OCI-LY3 (cell line): ENCODE measurements at regions not wholly inside any gene's neighbourhood (a gene's known extent, or its start where the extent isn't known, plus 50 kb on each side); places are given as distances from the start of the nearest gene placed in this dataset.

Experiments
- H2AFZ ChIP-seq: fragments of 200-600, 300-600 bp; shearing (Covaris generic); 2 replicates; pipeline ENCODE4 v1.6.0; 2014; ENCODE audit warnings: antibody characterized with exemption, low read depth, low read length
- H3K27ac ChIP-seq: fragments of 200-600, 300-600 bp; sonication (generic); 2 replicates; pipeline ENCODE4 v1.5.1; 2014; ENCODE audit warnings: mild to moderate bottlenecking, low read length, moderate library complexity, mixed read lengths
- H3K27me3 ChIP-seq: fragments of 200-600, 300-600 bp; sonication (generic); 2 replicates; pipeline ENCODE4 v1.6.1; 2014; ENCODE audit warnings: low read depth, low read length, mixed read lengths
- H3K36me3 ChIP-seq: fragments of 200-600, 300-600 bp; sonication (generic); replicated peaks from 2 replicates; pipeline ENCODE3; 2014; ENCODE audit warnings: low read depth, low read length, mixed read lengths
- H3K4me1 ChIP-seq: fragments of 300-600, 200-600 bp; sonication (generic); 2 replicates; pipeline ENCODE4 v1.6.1; 2014; ENCODE audit warnings: low read length, mixed read lengths
- H3K4me2 ChIP-seq: fragments of 200-600, 300-600 bp; sonication (generic); 2 replicates; pipeline ENCODE4 v1.6.1; 2014; ENCODE audit warnings: low read length, mixed read lengths
- H3K4me3 ChIP-seq: fragments of 300-600, 200-600 bp; sonication (generic); 2 replicates; pipeline ENCODE4 v1.5.1; 2014; ENCODE audit warnings: antibody characterized with exemption, mild to moderate bottlenecking, low read length, moderate library complexity
- H3K79me2 ChIP-seq: fragments of 300-600, 200-600 bp; shearing (Covaris generic); 2 replicates; pipeline ENCODE4 v1.6.1; 2014; ENCODE audit warnings: mild to moderate bottlenecking, low read length, mixed read lengths
- H3K9ac ChIP-seq: fragments of 300-600, 200-600 bp; shearing (Covaris generic); 2 replicates; pipeline ENCODE4 v1.6.0; 2014; ENCODE audit warnings: mild to moderate bottlenecking, low read length, moderate library complexity
- H3K9me3 ChIP-seq: fragments of 200-600, 300-600 bp; shearing (Covaris generic); 2 replicates; pipeline ENCODE4 v1.6.1; 2014; ENCODE audit warnings: low read length, mixed read lengths; ENCODE audit not compliant: insufficient read depth
- H4K20me1 ChIP-seq: fragments of 200-600, 300-600 bp; sonication (generic); 2 replicates; pipeline ENCODE4 v1.6.1; 2016; ENCODE audit warnings: low read length, mixed read lengths; ENCODE audit not compliant: insufficient read depth
- EZH2phosphoT487 ChIP-seq: fragments of 200-600 bp; shearing (Covaris generic); IDR thresholded peaks from 2 replicates; pipeline ENCODE4 v1.6.1; 2018; ENCODE audit warnings: antibody characterized with exemption, mixed run types, low read depth
- TF ChIP-seq, protein P1 (sequence below): fragments of 200-600, 300-600 bp; sonication (generic); IDR thresholded peaks from 2 replicates; pipeline ENCODE4 v1.5.1; 2014; ENCODE audit warnings: antibody characterized with exemption, low read length, low read depth

DNA sequence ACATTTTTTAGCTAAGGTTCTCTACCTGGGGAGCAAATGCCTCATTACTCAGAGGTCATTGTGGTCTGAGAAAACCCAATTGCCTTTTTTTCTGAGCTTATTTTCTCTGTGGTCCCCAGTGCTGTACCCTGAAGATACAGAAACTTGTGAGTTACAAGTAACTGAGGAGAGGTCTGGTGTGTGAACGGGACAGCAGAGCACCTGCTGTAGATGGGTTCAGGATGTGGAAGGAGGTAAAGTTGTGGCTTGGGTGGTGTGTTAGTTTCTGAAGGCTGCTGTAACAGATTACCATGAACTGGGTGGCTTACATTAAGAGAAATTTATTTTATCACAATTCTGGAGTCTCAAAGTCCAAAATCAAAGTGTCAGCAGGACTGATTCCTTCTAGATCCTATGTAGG, 449.1 kb upstream of the NRP1 start:
- Histone ChIP-seq H4K20me1 (no peaks in the 10 kb centered on the region), H3K27me3 (no peaks in the 10 kb centered on the region), H3K4me1 (no peaks in the 10 kb centered on the region)

DNA sequence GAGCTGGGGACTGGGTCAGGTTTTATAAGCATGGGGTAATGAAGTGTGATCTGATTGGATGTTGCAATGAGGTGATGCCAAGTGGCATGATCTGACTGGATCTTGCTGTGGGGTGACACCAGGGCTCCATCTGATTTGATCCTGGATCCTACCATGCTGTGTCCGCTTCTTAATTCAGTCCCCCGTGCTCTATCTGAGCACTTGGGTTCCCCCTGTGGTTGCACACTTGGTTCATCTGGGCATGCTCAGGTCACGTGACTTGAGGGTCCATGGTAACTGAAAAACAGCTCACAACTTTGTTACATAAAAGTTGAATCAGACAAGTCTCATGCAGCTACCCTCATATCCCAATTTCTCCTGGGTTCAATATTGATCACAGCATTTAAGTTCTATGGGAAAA, 448.6 kb upstream of the NRP1 start:
- TF ChIP-seq EZH2phosphoT487 = no peak
- TF ChIP-seq, protein P1, sequence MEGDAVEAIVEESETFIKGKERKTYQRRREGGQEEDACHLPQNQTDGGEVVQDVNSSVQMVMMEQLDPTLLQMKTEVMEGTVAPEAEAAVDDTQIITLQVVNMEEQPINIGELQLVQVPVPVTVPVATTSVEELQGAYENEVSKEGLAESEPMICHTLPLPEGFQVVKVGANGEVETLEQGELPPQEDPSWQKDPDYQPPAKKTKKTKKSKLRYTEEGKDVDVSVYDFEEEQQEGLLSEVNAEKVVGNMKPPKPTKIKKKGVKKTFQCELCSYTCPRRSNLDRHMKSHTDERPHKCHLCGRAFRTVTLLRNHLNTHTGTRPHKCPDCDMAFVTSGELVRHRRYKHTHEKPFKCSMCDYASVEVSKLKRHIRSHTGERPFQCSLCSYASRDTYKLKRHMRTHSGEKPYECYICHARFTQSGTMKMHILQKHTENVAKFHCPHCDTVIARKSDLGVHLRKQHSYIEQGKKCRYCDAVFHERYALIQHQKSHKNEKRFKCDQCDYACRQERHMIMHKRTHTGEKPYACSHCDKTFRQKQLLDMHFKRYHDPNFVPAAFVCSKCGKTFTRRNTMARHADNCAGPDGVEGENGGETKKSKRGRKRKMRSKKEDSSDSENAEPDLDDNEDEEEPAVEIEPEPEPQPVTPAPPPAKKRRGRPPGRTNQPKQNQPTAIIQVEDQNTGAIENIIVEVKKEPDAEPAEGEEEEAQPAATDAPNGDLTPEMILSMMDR = no peak
- Histone ChIP-seq H3K4me1 (no peaks in the 10 kb centered on the region), H3K4me3 (no peak overlapping the region), H3K36me3 (no peaks in the 10 kb centered on the region), H3K79me2 (no peaks in the 10 kb centered on the region), H3K27ac (no peak overlapping the region), H3K27me3 (no peaks in the 10 kb centered on the region), H3K4me2 (no peak overlapping the region), H3K9ac (no peak overlapping the region), H3K9me3 (no peaks in the 10 kb centered on the region), H2AFZ (no peak overlapping the region), H4K20me1 (no peaks in the 10 kb centered on the region)

More for the DNA sequence above, 449.1 kb upstream of the NRP1 start:
- no peak overlapping the region for H2AFZ ChIP-seq
- H3K27ac ChIP-seq = no peak overlapping the region
- no peak overlapping the region for H3K4me3 ChIP-seq
- no peak overlapping the region for H3K9ac ChIP-seq
- TF ChIP-seq EZH2phosphoT487 = no peak
- TF ChIP-seq, protein P1 = no peak
- no peaks in the 10 kb centered on the region for H3K36me3 ChIP-seq
- no peaks in the 10 kb centered on the region for H3K9me3 ChIP-seq
- no peaks in the 10 kb centered on the region for H3K79me2 ChIP-seq
- no peak overlapping the region for H3K4me2 ChIP-seq

DNA sequence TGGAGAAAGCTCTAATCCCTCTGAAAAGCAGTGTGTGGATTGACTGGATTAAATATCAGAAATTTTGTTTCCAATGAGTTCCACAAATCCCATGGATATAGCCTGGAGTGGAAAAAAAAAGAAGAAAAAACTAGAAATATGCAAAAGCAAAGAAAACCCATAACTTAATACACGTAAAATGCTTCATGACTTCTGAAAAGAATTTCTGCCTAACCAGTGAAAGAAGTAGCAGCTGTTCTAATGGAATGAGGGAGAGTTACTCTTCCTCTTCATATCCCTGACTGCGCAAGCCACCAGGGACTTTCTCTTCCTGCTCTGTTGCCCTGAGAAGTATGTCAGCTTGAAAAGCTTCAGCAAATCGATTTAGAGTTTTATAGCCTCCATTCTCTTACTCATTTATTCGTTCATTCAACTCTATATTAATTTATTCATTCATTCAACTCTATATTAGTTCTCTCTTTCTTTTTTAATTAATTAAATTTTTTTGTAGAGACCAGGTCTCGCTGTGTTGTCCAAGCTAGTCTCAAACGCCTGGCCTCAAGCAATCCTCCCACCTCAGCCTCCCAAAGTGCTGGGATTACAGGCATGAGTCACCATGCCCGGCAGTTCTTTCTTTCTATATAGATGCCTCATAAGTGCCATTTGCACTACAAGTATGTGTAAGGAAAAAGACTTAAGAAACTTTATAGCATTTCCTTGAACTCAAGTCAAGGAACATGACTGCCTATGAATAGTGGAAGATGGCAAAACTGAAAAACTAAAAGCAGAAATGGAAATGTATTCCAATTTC, 447.3 kb upstream of the NRP1 start:
- no peak for TF ChIP-seq EZH2phosphoT487
- TF ChIP-seq, protein P1 = no peak
- H3K4me1 ChIP-seq = no peaks in the 10 kb centered on the region

DNA sequence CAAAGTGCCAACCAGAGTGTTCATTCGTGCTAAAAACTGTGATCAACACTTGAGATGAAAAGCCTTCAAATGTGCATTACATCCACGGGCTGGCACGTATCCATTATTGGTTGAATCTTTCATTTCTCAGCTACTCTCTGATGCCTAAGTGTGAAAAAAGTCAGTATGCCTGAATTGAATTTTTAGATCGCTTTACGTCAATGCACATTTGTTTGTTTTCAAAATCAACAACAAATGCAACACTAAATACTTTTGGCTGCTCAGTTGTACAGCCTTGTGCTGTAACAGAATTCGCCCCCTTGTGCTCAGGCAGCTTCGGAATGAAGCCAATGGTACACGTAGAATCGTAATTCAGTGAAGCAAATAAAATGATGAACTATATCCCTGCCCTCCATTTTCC, 446.5 kb upstream of the NRP1 start:
- Histone ChIP-seq H4K20me1 (no peaks in the 10 kb centered on the region), H3K4me3 (no peak overlapping the region), H3K79me2 (no peaks in the 10 kb centered on the region), H3K4me1 (no peaks in the 10 kb centered on the region), H3K27ac (no peak overlapping the region), H3K9me3 (no peaks in the 10 kb centered on the region), H2AFZ (no peak overlapping the region), H3K9ac (no peak overlapping the region), H3K4me2 (no peak overlapping the region), H3K36me3 (no peaks in the 10 kb centered on the region), H3K27me3 (no peaks in the 10 kb centered on the region)
- TF ChIP-seq, protein P1 = no peak
- no peak for TF ChIP-seq EZH2phosphoT487

More for the DNA sequence above, 447.3 kb upstream of the NRP1 start:
- Histone ChIP-seq H3K9ac (no peak overlapping the region), H3K4me2 (no peak overlapping the region), H2AFZ (no peak overlapping the region), H3K36me3 (no peaks in the 10 kb centered on the region), H3K27me3 (no peaks in the 10 kb centered on the region), H3K79me2 (no peaks in the 10 kb centered on the region), H3K27ac (no peak overlapping the region), H3K4me3 (no peak overlapping the region), H3K9me3 (no peaks in the 10 kb centered on the region), H4K20me1 (no peaks in the 10 kb centered on the region)
